ENCODE measurements at regions not wholly inside any gene's neighbourhood (a gene's known extent, or its start where the extent isn't known, plus 50 kb on each side); places are given as distances from the start of the nearest gene placed in this dataset.

- TF ChIP-seq TEAD1 (CRISPR knock-in tag; IDR thresholded peaks at IDR 0.05) (no peak), ZNF416 (CRISPR knock-in tag; IDR thresholded peaks at IDR 0.05) (no peak), FOXP1 (CRISPR knock-in tag; IDR thresholded peaks at IDR 0.05; ENCODE audit: borderline replicate concordance) (no peak), RELA (CRISPR knock-in tag; IDR thresholded peaks at IDR 0.05; ENCODE audit: borderline replicate concordance) (no peak)
Measured at GRCh38 chr7:81025360-81025759, 106.5 kb upstream of the SEMA3C start (continued).

DNA sequence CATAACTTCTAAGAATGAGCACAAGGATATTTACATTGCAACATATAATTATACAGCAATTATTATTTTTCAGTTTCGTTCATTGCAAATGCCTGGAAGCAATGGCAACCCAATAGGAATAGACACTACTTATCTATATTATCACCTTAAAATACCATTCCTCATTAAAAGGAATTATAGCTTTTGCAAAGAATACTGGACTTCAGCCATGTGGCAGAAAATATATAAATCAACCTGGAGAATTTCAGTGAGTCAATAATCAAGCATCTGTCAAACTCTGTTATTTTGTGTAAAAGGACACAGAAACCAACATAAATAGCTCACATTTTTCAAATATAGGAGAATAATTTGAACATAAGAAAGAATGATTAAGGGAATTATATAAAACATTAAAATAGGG is 96.1 kb upstream of the SEMA3C start:
- ATAC-seq: no peak

GRCh38 chr7:81014266-81014665 is 95.4 kb upstream of the SEMA3C start:
- CTCF ChIA-PET: no interaction called here
- Mint-ChIP-seq H3K4me3 (no peak overlapping the region), H3K27ac (no peak overlapping the region), H3K9me3 (peaks cover 12% of the 10 kb centered on the region), H3K27me3 (ENCODE audit: low read depth) (no peaks in the 10 kb centered on the region), H3K36me3 (peaks cover 10% of the 10 kb centered on the region), H3K4me1 (peaks cover 6% of the 10 kb centered on the region)
- no peak for ATAC-seq
- DNase-seq (ENCODE audit: low spot score): no peak
- POLR2A ChIA-PET: no interaction called here
- TF ChIP-seq GRHL2 (CRISPR knock-in tag; IDR thresholded peaks at IDR 0.05; ENCODE audit: insufficient replicate concordance, severe bottlenecking) (no peak), NFE2L1 (CRISPR knock-in tag; IDR thresholded peaks at IDR 0.05) (no peak), ELF4 (CRISPR knock-in tag; IDR thresholded peaks at IDR 0.05; ENCODE audit: low read depth) (no peak), NFATC4 (CRISPR knock-in tag; IDR thresholded peaks at IDR 0.05) (no peak), RORB (CRISPR knock-in tag; IDR thresholded peaks at IDR 0.05) (no peak), FOXK1 (CRISPR knock-in tag; IDR thresholded peaks at IDR 0.05) (no peak), ZNF317 (CRISPR knock-in tag; IDR thresholded peaks at IDR 0.05; ENCODE audit: borderline replicate concordance, low read depth) (no peak), TEAD1 (CRISPR knock-in tag; IDR thresholded peaks at IDR 0.05) (no peak), ZBTB21 (CRISPR knock-in tag; IDR thresholded peaks at IDR 0.05; ENCODE audit: borderline replicate concordance) (no peak), FOXP1 (CRISPR knock-in tag; IDR thresholded peaks at IDR 0.05; ENCODE audit: borderline replicate concordance) (no peak), ARID4B (CRISPR knock-in tag; IDR thresholded peaks at IDR 0.05; ENCODE audit: borderline replicate concordance) (no peak)
- TF ChIP-seq, protein P1, sequence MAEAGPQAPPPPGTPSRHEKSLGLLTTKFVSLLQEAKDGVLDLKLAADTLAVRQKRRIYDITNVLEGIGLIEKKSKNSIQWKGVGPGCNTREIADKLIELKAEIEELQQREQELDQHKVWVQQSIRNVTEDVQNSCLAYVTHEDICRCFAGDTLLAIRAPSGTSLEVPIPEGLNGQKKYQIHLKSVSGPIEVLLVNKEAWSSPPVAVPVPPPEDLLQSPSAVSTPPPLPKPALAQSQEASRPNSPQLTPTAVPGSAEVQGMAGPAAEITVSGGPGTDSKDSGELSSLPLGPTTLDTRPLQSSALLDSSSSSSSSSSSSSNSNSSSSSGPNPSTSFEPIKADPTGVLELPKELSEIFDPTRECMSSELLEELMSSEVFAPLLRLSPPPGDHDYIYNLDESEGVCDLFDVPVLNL (CRISPR knock-in tag; IDR thresholded peaks at IDR 0.05; ENCODE audit: borderline replicate concordance, low read depth): no peak
- TF ChIP-seq, protein P2, sequence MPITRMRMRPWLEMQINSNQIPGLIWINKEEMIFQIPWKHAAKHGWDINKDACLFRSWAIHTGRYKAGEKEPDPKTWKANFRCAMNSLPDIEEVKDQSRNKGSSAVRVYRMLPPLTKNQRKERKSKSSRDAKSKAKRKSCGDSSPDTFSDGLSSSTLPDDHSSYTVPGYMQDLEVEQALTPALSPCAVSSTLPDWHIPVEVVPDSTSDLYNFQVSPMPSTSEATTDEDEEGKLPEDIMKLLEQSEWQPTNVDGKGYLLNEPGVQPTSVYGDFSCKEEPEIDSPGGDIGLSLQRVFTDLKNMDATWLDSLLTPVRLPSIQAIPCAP (CRISPR knock-in tag; IDR thresholded peaks at IDR 0.05): no peak

More for the DNA sequence above, 96.1 kb upstream of the SEMA3C start:
- Mint-ChIP-seq H3K36me3 (peaks cover 10% of the 10 kb centered on the region), H3K9me3 (peaks cover 12% of the 10 kb centered on the region), H3K27me3 (ENCODE audit: low read depth) (no peaks in the 10 kb centered on the region), H3K27ac (no peak overlapping the region), H3K4me3 (no peak overlapping the region), H3K4me1 (peaks cover 6% of the 10 kb centered on the region)
- ChIA-PET POLR2A (no interaction called here), CTCF (no interaction called here)
- TF ChIP-seq USF2 (CRISPR knock-in tag; IDR thresholded peaks at IDR 0.05) (no peak), ERG (CRISPR knock-in tag; IDR thresholded peaks at IDR 0.05) (no peak), ZNF671 (CRISPR knock-in tag; IDR thresholded peaks at IDR 0.05) (no peak), ZNF219 (CRISPR knock-in tag; IDR thresholded peaks at IDR 0.05; ENCODE audit: borderline replicate concordance) (no peak), CREM (CRISPR knock-in tag; IDR thresholded peaks at IDR 0.05) (no peak)
- TF ChIP-seq, protein P3, sequence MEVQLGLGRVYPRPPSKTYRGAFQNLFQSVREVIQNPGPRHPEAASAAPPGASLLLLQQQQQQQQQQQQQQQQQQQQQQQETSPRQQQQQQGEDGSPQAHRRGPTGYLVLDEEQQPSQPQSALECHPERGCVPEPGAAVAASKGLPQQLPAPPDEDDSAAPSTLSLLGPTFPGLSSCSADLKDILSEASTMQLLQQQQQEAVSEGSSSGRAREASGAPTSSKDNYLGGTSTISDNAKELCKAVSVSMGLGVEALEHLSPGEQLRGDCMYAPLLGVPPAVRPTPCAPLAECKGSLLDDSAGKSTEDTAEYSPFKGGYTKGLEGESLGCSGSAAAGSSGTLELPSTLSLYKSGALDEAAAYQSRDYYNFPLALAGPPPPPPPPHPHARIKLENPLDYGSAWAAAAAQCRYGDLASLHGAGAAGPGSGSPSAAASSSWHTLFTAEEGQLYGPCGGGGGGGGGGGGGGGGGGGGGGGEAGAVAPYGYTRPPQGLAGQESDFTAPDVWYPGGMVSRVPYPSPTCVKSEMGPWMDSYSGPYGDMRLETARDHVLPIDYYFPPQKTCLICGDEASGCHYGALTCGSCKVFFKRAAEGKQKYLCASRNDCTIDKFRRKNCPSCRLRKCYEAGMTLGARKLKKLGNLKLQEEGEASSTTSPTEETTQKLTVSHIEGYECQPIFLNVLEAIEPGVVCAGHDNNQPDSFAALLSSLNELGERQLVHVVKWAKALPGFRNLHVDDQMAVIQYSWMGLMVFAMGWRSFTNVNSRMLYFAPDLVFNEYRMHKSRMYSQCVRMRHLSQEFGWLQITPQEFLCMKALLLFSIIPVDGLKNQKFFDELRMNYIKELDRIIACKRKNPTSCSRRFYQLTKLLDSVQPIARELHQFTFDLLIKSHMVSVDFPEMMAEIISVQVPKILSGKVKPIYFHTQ (CRISPR knock-in tag; IDR thresholded peaks at IDR 0.05): no peak
- no peak for DNase-seq (ENCODE audit: low spot score)
